ENCODE measurements at regions not wholly inside any gene's neighbourhood (a gene's known extent, or its start where the extent isn't known, plus 50 kb on each side); places are given as distances from the start of the nearest gene placed in this dataset.
"Not testable (repeated sequence)": the region's sequence is repeated elsewhere in the genome, so short reads cannot be mapped to it uniquely, and the experiment has no call there.

DNA sequence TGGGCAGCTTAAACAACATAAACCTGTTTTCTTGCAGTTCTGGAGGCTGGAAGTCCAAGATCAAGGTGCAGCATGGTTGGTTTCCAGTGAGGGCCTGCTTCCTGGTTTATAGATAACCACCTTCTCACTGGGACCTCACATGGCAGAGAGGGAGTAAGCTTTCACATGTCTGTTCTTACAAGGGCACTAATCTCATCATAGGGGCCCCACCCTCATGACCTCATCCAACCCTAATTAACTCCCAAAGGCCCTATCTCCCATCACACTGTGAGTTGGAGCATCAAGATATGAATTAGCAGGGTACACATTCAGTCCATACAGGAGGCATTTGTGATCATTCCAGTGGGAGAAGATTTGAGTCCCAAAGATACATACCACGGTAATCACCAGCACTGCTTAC is 50.5 kb upstream of the GRIN2A start:
- no peak for DNase-seq (ENCODE audit: low read depth)

DNA sequence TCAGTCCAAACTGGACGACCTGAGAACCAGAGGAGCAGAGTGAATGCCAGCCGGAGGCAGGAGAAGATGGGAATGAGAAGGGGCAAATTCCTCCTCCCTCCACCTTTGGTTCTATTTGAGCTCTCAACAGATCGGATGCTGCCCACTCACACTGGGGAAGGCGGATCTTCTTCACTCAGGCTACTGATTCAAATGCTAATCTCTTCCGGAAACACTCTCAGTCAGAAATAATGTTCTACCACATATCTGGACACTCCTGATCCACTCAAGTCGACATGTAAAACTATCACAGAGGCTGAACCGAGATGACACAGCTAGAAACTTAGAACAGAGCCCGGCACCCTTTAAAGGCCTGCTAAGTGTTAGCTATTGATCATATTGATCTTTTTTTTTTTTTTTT is 57.4 kb upstream of the GRIN2A start:
- no peak for DNase-seq (ENCODE audit: low read depth)

DNA sequence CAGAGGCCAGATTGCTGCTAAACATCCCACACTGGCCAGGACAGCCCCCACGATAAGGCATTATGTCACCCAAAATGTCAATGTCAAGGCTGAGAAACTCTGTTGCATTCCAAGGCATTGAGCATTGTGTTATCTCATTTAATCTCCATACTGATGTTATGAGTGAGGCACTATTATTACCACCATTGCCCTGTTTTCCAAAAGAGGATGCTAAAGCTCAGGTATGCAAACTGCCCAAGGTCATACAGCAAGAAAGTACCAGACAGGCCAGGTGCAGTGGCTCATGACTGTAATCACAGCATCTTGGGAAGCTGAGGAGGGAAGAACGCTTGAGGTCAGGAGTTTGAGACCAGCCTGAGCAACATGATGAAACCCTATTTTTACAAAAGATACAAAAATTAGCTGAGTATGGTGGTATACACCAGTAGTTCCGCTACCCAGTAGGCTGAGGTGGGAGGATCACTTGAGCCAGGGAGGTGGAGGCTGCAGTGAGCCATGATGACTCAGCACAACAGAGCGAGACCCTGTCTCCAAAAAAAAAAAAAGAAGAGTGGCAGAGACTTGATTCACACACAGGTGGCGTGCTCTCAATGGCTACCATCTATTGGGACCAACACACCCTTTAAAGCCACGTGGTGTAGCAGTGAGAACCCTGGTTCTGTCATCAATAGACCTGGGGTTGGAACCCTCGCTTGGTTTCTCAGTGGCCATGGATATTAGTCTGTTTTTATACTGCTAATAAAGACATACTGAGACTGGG is 58.8 kb upstream of the GRIN2A start:
- DNase-seq (ENCODE audit: low read depth) = peak; percentile 67

DNA sequence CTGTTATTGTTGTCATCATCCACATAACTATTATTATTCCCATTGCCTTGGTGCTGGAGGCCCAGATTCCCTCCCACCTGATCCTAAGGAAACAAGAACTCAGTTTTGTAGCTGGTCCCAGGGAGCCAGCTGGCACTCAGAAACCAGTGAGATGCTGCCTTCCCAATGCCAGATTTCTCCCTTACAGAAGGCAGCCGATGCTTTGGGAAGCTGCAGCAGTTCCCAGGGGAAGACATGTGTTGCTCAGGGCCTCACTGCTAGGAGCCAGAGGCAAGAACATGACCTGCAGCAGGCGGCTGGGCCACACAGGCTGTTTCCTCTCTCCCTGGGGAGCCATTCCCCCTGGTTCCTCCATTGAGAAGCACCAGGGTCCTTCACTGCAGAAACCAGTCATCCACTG is 59.9 kb upstream of the GRIN2A start:
- DNase-seq (ENCODE audit: low read depth) = no peak

DNA sequence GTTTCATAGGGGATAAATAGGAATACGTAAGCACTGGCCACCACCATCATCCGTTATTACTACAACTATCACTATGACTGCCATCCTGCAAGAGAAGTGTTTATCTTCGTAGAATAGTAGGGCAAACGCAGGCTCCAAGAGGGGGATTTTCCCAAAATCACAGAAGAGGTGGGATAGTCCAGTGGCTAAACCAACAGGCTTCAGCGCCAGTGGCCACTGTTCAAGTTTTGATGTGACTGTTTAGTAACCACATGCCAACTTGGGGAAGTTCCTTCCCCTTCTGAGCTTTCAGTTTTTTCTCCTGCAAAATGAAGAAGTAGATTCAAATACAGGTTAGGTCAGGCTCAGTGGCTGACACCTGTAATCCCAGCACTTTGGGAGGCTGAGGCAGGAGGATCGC is 60.7 kb upstream of the GRIN2A start:
- no peak for DNase-seq (ENCODE audit: low read depth)

DNA sequence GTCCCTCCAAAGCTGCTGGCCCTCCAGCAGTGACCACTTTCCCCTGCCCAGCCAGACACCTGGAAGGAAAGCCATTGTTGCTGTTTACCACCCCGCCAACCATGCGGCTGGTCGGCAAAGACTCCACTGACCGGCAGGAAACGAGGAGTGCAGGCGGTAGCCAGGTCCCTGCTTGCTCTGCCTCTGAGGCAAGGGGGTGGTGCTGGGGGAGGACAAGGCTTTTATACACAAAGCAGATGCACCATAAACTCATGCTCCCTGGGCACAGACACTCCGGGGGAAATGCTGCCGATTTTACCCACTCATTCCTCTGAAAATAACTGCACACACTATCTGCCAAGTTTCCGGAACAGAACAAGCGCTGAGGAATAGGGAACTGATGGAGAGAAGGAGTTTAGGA is 62.8 kb upstream of the GRIN2A start:
- no peak for DNase-seq (ENCODE audit: low read depth)

DNA sequence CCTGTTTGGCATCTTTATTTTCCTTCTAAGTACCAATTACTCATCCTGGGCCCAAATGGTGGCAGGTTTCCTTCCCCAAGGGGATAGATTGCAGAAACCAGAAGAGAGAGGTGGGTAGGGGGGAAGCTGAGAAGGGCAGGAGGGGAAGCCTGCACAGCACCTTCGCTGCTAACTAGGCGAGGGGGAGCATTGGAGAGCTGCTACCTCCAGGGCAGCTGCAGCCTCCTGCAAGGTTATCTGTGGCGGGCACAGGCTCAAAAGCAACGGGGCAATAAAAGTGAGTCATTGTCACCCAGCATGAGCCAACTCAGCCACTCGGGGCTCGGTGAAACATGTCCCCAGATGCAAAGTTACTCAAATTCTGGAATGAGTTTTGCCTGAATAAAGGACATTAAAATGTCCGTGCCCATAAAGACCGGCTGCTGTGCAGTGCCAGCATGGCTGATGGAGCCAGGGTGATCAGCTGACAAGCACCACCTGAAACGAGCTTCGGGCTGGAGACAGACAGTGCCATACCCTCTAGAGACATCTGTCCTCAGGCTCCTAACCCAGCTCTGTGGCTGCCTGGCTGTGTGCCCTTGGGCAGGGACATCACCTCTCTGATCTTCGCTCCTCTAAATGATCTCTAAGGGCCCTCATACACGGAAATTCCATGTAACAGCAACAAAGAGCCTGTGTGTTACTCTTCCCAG is 68.1 kb upstream of the GRIN2A start:
- no peak for DNase-seq (ENCODE audit: low read depth)

DNA sequence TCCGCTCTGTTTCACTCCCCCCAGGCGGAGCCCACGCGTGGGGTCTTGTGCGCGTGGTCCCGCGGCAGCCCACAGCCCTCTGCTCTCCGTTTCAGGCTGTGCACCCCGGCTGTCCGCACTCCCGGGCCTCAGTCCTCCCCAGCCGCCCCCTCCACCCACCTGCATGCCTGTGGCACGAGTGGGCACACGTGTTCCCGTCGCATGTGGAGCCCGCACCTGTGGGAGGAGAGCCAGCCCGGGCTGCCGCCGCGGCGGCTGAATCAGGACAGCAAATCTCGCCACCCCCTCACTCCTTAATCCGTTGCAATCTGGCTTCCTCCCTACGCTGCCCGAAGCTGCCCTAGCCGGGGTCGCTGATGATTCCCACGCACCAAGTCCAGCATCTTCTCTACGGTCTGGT is 69.9 kb upstream of the GRIN2A start:
- DNase-seq (ENCODE audit: low read depth) = no peak

DNA sequence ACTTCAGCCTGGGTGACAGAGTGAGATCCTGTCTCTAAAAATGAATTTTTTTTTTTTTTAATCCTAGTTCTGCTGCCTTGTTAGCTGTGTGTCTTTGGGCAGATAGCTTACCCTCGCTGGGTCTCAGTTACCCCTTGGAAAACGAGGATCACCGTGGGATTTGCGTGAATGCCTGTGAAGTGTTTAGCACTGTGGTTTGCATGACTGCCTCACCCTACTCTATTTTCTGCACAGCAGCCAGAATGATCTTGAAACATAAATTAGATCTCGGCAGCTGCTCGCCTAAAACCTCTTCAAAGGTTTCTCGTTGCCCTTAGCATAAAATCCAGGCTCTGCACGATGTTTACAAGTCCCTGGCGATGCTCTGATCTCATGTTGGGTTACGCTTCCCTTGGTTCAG is 71.2 kb upstream of the GRIN2A start:
- no peak for DNase-seq (ENCODE audit: low read depth)

DNA sequence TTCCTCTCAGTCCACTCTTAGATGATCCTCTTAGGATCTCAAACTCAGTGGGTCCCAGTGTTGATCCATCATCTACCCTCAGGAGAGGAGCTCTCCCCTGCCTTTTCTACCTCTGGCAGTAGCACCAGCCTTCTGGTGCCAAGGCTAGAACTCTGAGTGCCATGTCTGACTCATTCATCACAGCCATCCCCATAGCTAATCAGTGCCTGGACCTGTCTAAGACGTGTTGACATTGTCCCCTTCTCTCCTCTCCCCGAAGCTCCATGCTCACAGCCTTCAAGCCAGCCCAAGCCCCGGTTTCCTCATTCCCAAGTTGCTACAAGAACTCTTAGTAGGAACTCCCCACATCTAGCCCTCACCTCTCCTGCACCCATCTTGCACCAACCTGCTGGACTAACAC is 73.5 kb upstream of the GRIN2A start:
- DNase-seq (ENCODE audit: low read depth) = no peak

DNA sequence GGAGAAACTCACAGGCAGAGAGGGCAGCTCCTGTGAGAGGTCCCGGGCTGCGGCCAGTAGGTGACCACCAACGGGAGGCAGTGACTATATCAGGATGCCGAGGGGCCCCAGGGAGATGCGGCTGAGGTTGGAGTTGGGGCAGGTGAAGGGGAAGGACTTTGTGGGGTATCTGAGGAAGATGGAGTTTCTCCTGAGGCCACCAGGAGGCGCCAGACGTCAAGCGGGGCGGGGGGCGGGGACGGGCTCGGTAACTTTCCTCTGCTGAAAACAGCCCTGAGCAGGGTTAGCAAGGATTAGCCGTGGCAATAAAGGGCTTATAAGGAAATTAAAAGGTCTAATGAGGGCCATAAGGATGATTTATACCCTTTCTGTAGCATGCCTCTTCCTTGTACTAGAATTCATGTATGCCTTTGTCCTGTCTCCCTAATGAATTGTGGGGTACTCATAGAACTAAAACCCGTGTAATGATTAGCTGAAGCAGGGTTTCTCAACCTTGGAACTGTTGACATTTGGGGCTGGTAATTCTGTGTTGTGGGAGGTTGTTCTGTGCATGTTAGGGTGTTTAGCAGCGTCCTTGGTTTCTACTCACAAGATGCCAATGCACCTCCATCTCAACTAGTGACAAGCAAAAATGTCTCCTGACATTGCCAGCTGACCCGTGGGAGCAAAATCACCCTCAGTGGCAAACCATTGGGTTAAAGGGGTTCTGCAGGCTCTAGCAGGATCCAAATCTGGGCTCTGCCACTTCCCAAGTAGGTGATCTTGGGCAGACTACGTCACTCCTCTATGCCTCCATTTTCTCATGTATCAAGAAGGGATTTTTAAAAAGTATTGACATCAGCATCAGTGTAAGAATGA is 74.8 kb upstream of the GRIN2A start:
- DNase-seq (ENCODE audit: low read depth) = peak; percentile 29

DNA sequence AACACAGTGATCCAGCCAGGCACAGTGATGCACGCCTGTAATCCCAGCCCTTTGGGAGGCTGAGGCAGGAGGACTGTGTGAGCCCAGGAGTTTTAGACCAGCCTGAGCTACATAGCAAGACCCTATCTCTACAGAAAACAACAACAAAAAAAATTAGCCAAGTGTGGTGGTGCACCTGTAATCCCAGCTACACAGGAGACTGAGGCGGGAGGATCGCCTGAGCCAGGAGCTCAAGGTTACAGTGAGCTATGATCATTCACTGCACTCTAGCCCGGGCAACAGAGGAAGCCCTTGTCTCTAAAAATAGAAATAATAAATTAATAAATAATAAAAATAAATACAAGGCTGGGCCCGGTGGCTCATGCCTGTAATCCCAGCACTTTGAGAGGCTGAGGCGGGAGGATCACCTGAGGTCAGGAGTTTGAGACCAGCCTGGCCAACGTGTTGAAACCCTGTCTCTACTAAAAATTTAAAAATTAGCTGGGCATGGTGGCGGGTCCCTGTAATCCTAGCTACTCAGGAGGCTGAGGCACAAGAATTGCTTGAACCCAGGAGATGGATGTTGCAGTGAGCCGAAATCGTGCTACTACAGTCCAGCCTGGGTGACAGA is 75.5 kb upstream of the GRIN2A start:
- not testable (repeated sequence) for DNase-seq (ENCODE audit: low read depth)

DNA sequence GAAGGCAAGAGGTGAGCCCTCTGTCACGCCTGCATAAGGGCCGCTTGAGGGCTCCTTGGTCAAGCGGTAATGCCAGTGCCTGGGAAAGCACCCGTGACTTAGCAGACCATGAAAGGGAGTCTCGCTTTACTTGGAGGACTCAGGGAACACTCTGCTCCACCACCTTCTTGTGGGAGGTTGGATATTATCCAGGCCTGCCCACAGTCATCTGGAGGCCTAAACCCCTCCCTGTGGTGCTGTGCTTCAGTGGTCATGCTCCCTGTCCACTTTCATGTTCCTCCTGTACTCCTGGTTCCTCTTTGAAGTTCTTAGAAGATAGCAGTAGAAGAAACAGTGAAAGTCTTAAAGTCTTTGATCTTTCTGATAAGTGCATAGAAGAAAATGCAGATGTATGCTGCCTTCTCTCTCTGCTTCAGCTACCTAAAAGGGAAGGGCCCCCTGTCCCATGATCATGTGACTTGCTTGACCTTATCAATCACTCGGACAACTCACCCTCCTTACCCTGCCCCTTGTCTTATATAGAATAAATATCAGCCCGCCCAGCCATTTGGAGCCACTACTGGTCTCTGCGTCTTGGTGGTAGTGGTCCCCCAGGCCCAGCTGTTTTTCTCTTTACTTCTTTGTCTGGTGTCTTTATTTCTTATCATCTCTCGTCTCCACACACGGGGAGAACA is 76.8 kb upstream of the GRIN2A start:
- DNase-seq (ENCODE audit: low read depth) = not testable (repeated sequence)

DNA sequence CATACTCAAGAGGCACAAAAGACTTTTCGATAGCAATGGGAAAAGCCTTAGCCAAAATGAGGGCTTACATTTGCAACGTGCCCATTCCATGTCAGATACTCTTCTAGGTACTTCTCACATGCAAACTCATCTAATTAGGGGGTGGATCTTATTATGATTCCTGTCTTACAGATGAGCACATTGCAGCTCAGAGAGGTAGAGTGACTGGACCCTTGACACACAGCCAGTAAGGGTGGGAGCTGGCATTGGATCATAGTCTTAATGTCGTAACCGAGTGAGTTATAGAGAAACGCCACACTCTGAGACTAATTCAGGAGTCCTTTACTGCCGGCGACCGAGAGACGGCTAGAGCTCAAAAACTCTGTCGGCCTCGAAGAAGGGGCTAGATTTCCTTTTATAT is 78.8 kb upstream of the GRIN2A start:
- no peak for DNase-seq (ENCODE audit: low read depth)

DNA sequence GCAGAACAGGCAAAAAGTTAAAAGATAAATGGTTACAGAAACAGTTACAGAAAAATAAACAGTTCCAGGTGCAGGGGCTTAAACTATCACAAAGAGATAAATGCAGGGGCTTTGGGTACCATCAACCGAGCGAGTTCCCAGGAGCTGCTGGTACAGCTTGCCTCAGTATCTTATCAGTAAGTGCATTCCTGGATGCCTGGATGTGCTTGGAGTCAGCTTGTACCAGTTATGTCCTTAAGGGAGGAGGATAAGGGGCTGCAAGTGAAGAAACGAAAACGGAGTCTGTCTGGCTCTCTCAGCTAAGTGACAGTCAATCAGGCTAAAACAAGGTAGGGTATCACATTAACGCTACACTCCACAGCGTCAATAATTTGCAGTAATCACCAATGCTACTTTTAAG is 79.3 kb upstream of the GRIN2A start:
- not testable (repeated sequence) for DNase-seq (ENCODE audit: low read depth)

DNA sequence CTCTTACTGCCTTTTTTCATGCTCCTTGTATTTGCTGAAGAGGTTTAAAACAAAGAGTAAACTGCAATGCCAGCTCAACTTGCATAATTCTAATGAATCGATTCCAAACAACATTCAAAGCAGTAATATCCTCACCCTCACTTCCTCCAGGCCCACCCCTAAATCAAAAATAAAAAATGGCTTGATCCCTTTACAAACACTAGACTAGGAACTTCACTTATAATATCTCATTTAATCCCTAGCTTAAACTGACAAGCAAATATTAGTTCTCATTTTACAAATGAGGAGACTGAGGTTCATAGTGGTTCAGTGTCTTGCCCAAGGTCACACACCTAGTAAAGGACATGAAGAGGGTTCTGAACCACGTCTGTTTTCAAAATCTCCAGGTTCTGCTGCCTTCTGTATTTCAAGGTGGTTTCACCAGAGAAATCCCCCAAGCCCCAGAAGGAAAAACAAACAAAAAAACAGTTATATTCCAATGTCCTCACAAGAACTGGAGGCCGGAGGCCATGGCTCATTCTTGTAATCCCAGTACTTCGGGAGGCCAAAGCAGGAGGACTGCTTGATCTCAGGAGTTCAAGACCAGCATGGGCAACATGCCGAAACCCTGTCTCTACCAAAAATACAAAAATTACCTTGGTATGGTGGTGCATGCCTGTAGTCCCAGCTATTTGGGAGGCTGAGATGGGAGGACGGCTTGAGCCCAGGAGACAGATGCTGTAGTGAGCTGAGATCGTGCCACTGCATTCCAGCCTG is 80.3 kb upstream of the GRIN2A start:
- DNase-seq (ENCODE audit: low read depth) = no peak

DNA sequence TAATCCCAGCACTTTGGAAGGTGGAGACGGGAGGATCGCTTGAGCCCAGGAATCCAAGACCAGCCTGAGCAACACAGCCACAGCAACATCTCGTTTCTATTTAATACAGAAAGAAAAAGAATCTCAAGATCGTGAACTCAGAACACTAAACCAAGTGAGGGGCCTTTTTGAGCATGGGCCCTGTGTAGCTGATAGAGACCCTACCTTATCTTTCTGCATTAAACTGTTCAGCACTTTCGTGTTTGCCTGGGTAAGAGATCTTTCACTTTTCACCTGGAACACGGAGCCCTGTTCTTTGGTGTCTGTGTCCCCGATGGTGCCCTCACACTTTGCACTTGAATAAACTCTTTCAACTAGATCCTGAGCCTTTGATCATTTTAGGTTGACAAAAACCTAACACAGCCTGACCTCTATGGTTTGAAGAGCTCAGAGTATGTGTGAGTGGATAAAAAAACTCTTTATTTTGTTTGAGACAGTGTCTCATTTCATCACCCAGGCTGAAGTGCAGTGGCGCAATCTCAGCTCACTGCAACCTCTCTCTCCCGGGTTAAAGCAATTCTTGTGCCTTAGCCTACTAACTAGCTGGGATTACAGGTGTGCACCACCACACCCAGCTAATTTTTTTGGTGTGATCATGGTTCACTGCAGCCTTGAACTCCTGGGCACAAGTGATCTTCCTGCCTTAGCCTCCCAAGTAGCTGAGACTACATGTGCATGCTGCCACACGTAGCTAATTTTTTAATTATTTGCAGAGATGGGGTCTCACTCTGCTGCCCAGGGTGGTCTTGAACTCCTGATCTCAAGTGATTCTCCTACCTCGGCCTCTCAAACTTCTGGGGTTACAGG is 83.8 kb upstream of the GRIN2A start:
- DNase-seq (ENCODE audit: low read depth) = no peak

DNA sequence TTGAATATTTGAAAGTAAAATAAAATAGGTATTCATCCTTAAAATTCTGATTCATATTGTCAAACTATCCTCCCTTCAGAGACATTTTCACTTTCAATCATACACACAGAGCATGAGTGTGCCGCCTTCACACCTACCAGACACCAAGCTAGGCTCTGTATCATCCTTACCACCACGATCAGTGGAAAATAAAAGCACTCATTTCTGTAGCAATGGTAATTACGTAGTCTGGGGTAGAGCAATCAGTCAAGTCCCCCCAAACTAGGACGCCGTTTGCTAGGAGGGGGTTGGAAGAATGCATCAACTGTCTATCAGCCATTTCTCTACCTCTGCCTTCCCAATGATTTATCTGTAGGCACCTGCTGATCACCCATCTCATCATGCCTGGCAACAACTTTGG is 84.6 kb upstream of the GRIN2A start:
- no peak for DNase-seq (ENCODE audit: low read depth)

DNA sequence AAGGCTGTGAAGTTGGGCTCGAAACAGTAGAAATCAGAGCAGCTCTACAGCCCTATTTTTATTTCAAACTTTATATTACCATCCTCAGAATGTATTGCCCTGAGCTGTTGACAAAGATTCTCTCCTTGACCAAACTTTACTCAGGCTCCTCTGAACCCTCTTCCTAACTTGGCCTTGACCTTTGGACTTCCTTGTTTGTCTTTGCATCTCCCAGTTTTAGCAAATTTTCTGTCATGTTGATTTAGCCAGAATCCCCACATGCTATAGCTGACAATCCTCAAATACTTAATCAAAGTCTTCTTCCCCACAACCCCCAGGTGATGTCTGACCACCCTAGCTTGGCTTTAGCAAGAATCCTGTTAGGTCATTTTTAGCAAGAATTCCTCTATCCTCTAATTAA is 87.4 kb upstream of the GRIN2A start:
- DNase-seq (ENCODE audit: low read depth) = no peak
